Activated CD8-positive, alpha-beta memory T cell treated with anti-CD3 and anti-CD28 coated beads, Interleukin-2, amount 10 ng/mL, durations not matched to agents 7 days and 5 days (primary cell): ENCODE measurements at regions not wholly inside any gene's neighbourhood (a gene's known extent, or its start where the extent isn't known, plus 50 kb on each side); places are given as distances from the start of the nearest gene placed in this dataset.
"Not testable (repeated sequence)": the region's sequence is repeated elsewhere in the genome, so short reads cannot be mapped to it uniquely, and the experiment has no call there.

Experiments used
- ATAC-seq: fragments of 150-1000 bp; cut with Tn5 transposase; one replicate; pipeline ENCODE4 v1.10.0; 2021; ENCODE audit warnings: moderate library complexity
- CTCF ChIA-PET: fragments of 350-600 bp; sonication (Branson Sonifier 250); formaldehyde crosslinking; loops from one replicate; lab custom pipeline; 2021; ENCODE audit warnings: antibody characterized with exemption; lab: Charles Lee
- DNase-seq: peaks from one replicate; pipeline ENCODE4 v3.0.0-alpha.2; 2020
- H3K27ac Mint-ChIP-seq: one replicate; pipeline ENCODE4 v1.8.0; 2021; ENCODE audit warnings: mild to moderate bottlenecking, mixed read lengths
- H3K27me3 Mint-ChIP-seq: one replicate; pipeline ENCODE4 v1.8.0; 2021; ENCODE audit warnings: mixed read lengths
- H3K36me3 Mint-ChIP-seq: one replicate; pipeline ENCODE4 v1.8.0; 2021; ENCODE audit warnings: mild to moderate bottlenecking, mixed read lengths
- H3K4me1 Mint-ChIP-seq: one replicate; pipeline ENCODE4 v1.8.0; 2021; ENCODE audit warnings: mixed read lengths
- H3K4me3 Mint-ChIP-seq: one replicate; pipeline ENCODE4 v1.8.0; 2021; ENCODE audit warnings: mild to moderate bottlenecking, moderate library complexity, mixed read lengths
- H3K9me3 Mint-ChIP-seq: one replicate; pipeline ENCODE4 v1.8.0; 2022; ENCODE audit warnings: low read depth, mixed read lengths

DNA sequence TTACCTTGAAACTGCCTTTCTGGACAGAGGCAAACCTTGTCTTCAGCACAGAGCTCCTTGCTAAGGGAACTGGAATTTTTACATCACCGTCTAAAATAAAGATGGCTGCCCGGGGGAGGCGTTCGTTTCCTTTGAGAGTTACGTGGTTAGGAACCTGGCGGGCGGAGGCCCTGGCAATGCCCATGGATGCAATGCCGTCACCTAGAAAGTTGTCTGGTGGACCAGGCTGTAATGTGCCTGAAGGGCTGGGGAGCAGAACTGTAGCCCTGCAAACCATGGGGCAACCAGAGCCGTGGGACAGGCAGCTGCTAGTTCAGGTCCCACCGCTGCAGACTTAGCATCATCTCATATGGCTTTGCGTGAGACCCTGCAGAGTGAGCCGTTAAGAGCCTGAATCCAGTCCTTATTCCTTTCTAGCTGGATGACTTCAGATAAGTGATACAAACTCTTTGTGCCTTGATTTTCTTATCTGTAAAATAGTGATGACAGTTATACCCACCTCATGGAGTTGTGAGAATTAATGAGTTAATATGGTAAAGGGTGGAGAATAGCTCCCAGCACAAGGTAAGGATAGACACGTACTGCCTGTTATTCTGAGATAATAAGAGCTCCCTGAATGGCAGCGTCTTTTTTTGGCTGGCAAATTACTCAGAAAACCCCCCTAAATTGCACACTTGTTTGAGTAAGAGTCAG lies 219.7 kb downstream of the EMX2 start:
- no peaks in the 10 kb centered on the region for H3K9me3 Mint-ChIP-seq
- CTCF ChIA-PET: no interaction called here

DNA sequence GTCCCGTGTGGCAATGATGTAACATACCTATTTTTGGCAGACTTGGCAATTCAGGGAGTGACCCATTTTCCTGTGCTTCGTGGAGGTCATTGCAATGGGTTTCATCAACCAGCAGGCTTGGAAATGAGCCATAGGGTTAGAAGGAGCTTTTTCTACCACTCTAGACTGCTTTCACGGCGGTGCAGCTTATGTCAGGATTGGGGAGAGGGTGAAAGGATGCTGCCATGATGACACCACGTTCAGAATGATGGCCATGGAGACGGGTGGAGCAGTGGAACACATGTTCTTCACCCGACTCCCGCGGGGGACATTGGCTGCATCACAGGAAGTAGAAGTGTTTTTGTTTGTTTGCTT lies 220.2 kb downstream of the EMX2 start:
- H3K9me3 Mint-ChIP-seq: no peaks in the 10 kb centered on the region
- ATAC-seq (no peak), DNase-seq (no peak)
- H3K4me3 Mint-ChIP-seq: no peak overlapping the region
- H3K27ac Mint-ChIP-seq: no peak overlapping the region
- no peaks in the 10 kb centered on the region for H3K4me1 Mint-ChIP-seq
- no peaks in the 10 kb centered on the region for H3K27me3 Mint-ChIP-seq
- CTCF ChIA-PET: no interaction called here
- H3K36me3 Mint-ChIP-seq: no peaks in the 10 kb centered on the region

More for the DNA sequence above, 219.7 kb downstream of the EMX2 start:
- no peaks in the 10 kb centered on the region for H3K27me3 Mint-ChIP-seq
- no peaks in the 10 kb centered on the region for H3K4me1 Mint-ChIP-seq
- H3K36me3 Mint-ChIP-seq: no peaks in the 10 kb centered on the region
- ATAC-seq (no peak), DNase-seq (no peak)
- H3K4me3 Mint-ChIP-seq: no peak overlapping the region
- no peak overlapping the region for H3K27ac Mint-ChIP-seq

DNA sequence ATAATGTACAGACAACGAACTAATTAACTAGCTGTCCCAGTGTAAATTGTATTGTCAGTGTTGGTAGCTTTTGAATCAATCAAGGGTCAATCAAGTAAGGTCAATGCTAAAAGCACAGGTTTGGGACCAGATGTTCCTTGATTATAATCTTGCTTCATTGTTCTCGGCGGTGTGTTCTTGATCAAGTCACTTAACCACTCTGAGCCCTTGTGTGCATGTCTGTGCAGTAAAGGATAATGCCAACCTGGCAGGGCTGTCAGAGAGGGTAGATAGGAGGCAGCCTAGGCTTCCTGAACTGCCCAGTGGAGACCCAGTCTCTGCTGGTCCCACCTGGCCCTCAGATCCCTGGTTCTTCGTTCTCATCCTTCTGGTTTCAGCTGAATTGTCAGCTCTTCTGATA lies 221.0 kb downstream of the EMX2 start:
- Mint-ChIP-seq H3K9me3 (no peaks in the 10 kb centered on the region), H3K4me1 (no peaks in the 10 kb centered on the region), H3K4me3 (no peak overlapping the region), H3K36me3 (no peaks in the 10 kb centered on the region), H3K27ac (no peak overlapping the region), H3K27me3 (no peaks in the 10 kb centered on the region)
- no peak for ATAC-seq
- no peak for DNase-seq
- CTCF ChIA-PET: no interaction called here

DNA sequence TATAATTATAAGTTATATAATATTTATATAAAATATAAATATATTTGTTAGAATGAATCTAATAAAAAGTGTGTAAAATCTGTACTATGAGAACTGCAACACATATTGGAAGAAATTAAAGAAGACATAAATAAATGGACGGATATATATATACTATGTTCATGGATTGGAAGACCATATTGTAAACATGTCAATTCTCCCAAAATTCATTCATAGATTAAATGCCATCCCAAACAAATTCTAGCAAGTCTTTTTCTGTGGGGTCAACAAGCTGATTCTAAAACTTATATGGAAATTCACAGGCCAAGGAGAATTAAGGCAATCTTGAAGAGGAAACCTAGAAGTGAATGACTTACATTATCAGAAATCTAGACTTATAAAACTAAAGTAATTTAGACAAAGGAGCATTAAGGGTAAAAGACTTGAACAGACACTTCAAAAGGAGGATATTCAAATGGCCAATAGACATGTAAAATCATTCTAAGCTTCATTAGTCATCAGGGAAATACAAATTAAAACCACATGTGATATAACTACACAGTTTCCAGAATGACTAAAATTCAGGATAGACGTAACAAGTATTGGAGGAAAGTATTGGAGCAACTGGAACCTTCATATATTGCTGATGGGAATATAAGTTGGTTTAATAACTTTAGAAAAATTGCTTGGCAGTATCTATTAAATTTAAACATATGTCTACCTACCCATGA lies 225.9 kb downstream of the EMX2 start:
- Mint-ChIP-seq H3K27me3 (peaks cover 5% of the 10 kb centered on the region), H3K36me3 (no peaks in the 10 kb centered on the region), H3K27ac (no peak overlapping the region), H3K9me3 (no peaks in the 10 kb centered on the region), H3K4me3 (no peak overlapping the region), H3K4me1 (no peaks in the 10 kb centered on the region)
- no peak for ATAC-seq
- no peak for DNase-seq
- CTCF ChIA-PET: no interaction called here

DNA sequence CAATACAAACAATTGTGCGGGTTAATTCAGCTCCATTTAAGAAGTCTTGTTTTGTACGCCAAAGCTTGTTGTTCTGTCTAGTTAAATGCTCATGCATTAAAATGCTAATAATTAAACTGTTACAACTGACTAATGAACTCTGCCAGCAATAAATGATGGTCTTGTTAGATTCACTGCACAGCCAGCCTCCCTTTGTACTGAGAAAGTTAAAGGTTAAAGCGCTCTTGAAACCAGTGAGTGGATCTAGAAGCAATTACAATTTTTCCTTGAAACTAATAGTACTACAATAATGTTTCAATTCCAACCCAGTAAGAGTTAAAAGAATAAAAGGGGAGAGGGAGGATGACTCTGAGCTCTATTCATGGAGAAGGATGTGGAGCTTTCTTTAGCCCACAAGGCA lies 233.0 kb downstream of the EMX2 start:
- Mint-ChIP-seq H3K36me3 (no peaks in the 10 kb centered on the region), H3K4me1 (no peaks in the 10 kb centered on the region), H3K27ac (no peak overlapping the region), H3K27me3 (no peaks in the 10 kb centered on the region), H3K4me3 (no peak overlapping the region), H3K9me3 (no peaks in the 10 kb centered on the region)
- CTCF ChIA-PET: no interaction called here
- ATAC-seq (no peak), DNase-seq (no peak)

DNA sequence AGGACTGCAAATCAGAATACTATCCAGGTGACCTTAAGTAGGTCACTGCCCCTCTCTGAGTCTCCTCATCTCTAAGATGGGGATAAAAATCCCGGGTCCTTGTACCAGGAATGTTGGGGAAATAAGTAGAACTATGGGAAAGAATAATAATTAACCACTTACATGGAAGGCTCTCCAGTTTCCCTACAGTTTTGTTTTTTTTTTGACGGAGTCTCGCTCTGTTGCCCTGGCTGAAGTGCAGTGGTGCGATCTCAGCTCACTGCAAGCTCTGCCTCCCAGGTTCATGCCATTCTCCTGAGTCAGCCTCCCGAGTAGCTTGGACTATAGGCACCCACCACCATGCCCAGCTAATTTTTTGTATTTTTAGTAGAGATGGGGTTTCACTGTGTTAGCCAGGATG lies 234.7 kb downstream of the EMX2 start:
- CTCF ChIA-PET, DNase-seq, H3K27ac Mint-ChIP-seq, H3K27me3 Mint-ChIP-seq, ATAC-seq, H3K4me1 Mint-ChIP-seq, H3K9me3 Mint-ChIP-seq, H3K4me3 Mint-ChIP-seq, H3K36me3 Mint-ChIP-seq: not testable (repeated sequence)

DNA sequence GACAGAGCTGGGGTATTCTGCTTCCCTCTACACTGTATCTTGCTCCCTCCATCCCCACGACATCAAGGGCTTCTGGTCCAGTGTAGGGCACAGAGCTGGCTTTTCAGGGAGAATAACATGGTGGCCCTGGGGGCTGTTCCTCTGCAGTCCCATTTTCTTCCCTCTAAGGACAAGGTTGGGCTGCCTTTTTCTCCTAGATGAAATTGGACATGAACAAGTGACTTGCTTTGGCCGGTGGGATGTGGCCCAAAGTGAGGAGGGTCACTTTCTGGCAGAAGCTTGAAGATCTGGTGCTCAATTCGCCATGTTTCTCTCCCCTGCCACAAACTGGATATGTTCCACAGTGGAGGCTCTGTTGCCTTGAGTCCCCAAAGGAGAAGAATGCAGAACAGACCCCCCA lies 235.7 kb downstream of the EMX2 start:
- ATAC-seq (no peak), DNase-seq (no peak)
- H3K27ac Mint-ChIP-seq: no peak overlapping the region
- no peaks in the 10 kb centered on the region for H3K9me3 Mint-ChIP-seq
- H3K27me3 Mint-ChIP-seq: no peaks in the 10 kb centered on the region
- no peaks in the 10 kb centered on the region for H3K36me3 Mint-ChIP-seq
- no peaks in the 10 kb centered on the region for H3K4me1 Mint-ChIP-seq
- no peak overlapping the region for H3K4me3 Mint-ChIP-seq
- CTCF ChIA-PET: no interaction called here

DNA sequence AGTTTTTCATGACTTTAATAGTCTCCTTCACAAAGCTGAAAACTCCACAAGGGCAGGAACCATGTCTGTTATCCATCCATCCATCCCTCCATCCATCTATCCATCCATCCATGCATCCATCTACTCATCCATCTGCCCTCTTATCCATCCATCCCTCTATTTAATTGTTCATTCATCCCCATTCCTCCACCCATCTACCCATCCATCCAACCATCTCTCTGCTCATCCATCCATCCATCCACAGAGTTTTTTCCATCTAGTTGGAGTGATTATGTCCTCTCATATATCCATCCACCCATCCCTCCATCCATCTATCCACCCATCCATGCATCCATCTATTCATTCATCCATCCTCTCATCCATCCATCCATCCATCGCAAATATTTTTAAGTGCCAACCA lies 237.9 kb downstream of the EMX2 start:
- ATAC-seq: no peak
- H3K27me3 Mint-ChIP-seq: no peaks in the 10 kb centered on the region
- CTCF ChIA-PET: no interaction called here
- no peaks in the 10 kb centered on the region for H3K4me1 Mint-ChIP-seq
- H3K27ac Mint-ChIP-seq: no peak overlapping the region
- H3K36me3 Mint-ChIP-seq: no peaks in the 10 kb centered on the region
- no peaks in the 10 kb centered on the region for H3K9me3 Mint-ChIP-seq
- H3K4me3 Mint-ChIP-seq: no peak overlapping the region
- no peak for DNase-seq

DNA sequence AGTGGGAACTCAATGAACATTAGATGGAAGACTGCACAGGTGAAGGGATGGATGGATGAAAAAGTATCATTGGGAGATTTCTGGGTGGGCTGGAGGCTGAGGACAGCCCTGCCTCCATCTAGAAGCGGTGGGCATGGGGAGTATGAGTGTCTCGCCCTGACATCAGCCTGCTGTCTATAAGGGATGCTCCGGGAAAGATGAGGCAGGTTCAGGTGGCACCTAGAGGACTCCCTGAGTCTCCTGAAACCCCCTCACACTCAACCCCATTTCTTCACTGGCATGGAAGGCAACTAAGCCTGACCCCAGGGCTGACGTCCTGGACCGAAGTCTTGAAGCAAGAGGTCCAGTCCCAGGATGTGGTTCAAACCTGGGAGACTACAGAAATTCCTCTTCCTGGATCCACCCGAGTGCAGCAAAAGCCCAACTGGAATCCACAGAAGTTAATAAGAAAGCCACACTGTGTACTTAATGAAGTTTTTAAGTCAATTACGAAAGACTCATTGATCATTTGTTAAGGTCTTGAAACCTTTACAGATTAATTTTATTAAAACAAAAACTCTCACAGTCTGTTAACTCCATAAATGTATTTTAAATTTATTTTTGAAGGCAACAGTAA lies 238.8 kb downstream of the EMX2 start:
- H3K4me3 Mint-ChIP-seq: no peak overlapping the region
- H3K36me3 Mint-ChIP-seq: no peaks in the 10 kb centered on the region
- CTCF ChIA-PET: no interaction called here

DNA sequence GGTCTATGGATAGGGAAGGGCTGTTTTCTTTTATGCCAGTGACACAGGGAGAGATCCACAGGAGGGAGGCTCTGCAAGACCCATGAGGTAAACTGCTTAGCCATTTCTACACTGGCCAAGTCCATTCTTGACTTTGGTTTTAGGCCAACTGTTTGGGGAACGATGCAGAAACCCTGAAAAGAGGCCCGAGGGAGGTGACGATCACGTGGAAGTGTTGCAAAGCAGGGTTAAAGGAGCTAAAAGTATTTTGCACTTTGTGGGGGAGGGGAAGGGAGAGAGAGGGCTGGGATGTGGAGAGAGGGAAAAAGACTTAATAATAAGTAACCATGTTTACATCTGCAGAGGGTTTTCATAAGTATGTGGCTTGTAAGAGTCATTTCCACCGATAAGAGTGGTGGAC lies 239.7 kb downstream of the EMX2 start:
- no peak for ATAC-seq
- H3K4me3 Mint-ChIP-seq: no peak overlapping the region
- no peaks in the 10 kb centered on the region for H3K4me1 Mint-ChIP-seq
- H3K9me3 Mint-ChIP-seq: no peaks in the 10 kb centered on the region
- CTCF ChIA-PET: interaction anchor here (0.6 kb wide), 1 partner anchor 507 kb away, joined by 3 read pairs; no protein-coding TSS in a partner anchor
- DNase-seq: no peak
- H3K27ac Mint-ChIP-seq: no peak overlapping the region
- no peaks in the 10 kb centered on the region for H3K27me3 Mint-ChIP-seq
- H3K36me3 Mint-ChIP-seq: no peaks in the 10 kb centered on the region

More for the DNA sequence above, 238.8 kb downstream of the EMX2 start:
- H3K27ac Mint-ChIP-seq: no peak overlapping the region
- no peaks in the 10 kb centered on the region for H3K4me1 Mint-ChIP-seq
- no peaks in the 10 kb centered on the region for H3K27me3 Mint-ChIP-seq
- ATAC-seq: no peak
- DNase-seq: no peak
- H3K9me3 Mint-ChIP-seq: no peaks in the 10 kb centered on the region

DNA sequence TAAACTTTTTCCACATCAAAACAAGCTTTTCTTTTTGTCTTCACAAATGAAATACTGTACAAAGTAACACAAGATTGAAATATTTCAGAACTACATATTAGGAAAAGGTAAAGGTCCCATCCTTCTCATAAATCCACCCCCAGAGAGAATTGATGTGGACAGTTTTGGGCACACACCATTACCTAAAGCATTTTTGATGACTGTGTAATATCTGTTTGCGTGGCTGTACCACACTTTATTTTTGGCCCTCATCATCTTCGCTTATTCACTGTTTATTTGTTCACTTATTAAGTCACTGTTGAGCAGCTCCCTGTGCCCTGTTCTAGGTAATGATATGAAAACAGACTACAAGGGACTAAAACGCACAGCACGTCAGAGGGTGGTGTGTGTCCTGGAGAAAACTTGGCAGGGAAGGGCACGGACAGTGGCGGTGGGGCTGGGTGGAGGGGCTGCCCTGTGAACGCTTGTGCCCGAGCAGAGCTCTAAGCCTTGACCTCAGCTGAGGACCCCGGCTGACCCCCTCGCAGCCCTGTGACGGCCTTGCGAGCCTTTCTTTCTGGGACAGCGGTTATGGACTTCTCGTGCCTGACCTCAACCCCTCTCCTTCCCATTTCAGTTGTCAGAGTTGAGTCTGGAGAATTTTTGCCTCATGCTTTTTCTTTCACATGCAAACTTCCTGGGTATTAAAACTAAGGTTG lies 241.3 kb downstream of the EMX2 start:
- Mint-ChIP-seq H3K9me3 (no peaks in the 10 kb centered on the region), H3K4me3 (no peak overlapping the region), H3K4me1 (no peaks in the 10 kb centered on the region), H3K27ac (no peak overlapping the region), H3K27me3 (no peaks in the 10 kb centered on the region), H3K36me3 (no peaks in the 10 kb centered on the region)
- no peak for ATAC-seq
- CTCF ChIA-PET: interaction anchor here (1.0 kb wide), 1 partner anchor 13 kb away, joined by 3 read pairs; no protein-coding TSS in a partner anchor
- no peak for DNase-seq

DNA sequence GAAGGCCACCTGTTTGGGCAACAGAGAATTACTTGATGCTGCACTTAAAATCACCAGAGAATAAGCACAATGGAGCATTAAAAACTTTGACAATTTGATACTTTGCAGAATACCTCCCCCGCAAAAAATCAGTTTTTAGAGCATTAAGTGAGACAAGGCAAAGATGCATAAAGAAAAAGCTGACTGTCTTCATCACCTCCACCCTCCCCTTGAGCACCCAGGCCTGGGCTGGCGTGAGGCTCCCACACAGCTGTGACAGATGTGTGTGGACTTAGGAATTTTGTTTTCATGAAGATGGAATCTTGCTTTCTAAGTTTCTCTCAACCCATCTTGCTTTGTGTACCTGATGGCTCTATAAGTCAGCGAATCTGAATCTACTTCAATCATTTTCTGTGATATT lies 242.2 kb downstream of the EMX2 start:
- H3K4me1 Mint-ChIP-seq: no peaks in the 10 kb centered on the region
- H3K36me3 Mint-ChIP-seq: no peaks in the 10 kb centered on the region
- no peaks in the 10 kb centered on the region for H3K27me3 Mint-ChIP-seq
- CTCF ChIA-PET: no interaction called here
- ATAC-seq (no peak), DNase-seq (no peak)
- no peaks in the 10 kb centered on the region for H3K9me3 Mint-ChIP-seq
- H3K4me3 Mint-ChIP-seq: no peak overlapping the region
- no peak overlapping the region for H3K27ac Mint-ChIP-seq

DNA sequence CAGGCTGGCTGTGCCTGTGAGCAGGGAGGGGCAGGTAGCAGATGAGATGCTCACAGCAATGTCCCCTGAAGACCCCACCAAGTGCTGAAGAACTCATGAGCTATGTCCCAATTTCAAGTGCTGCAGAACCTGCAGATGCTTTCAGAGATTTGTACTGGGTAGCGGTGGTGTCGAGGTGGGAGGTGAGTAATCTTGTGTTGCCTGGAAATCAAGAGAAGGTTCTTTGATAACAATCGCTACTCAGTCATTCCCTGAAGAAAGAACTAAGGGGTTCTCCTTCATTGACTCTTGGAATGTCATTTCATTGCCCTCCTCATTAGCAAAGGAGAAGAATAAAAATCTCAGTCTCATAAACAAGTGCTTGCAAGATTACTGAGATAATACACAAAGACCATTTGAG lies 246.4 kb downstream of the EMX2 start:
- H3K9me3 Mint-ChIP-seq: no peaks in the 10 kb centered on the region
- ATAC-seq: no peak
- no peaks in the 10 kb centered on the region for H3K4me1 Mint-ChIP-seq
- CTCF ChIA-PET: no interaction called here
- no peak overlapping the region for H3K4me3 Mint-ChIP-seq
- peaks cover 6% of the 10 kb centered on the region for H3K27me3 Mint-ChIP-seq
- H3K27ac Mint-ChIP-seq: no peak overlapping the region
- no peak for DNase-seq
- H3K36me3 Mint-ChIP-seq: no peaks in the 10 kb centered on the region
